M059J (cell line): ENCODE measurements at regions not wholly inside any gene's neighbourhood (a gene's known extent, or its start where the extent isn't known, plus 50 kb on each side); places are given as distances from the start of the nearest gene placed in this dataset.
"Not testable (repeated sequence)": the region's sequence is repeated elsewhere in the genome, so short reads cannot be mapped to it uniquely, and the experiment has no call there.

Experiments
- DNase-seq: peaks from one replicate; pipeline ENCODE4 v3.0.0-alpha.2; 2012; ENCODE audit warnings: low read depth

- DNase-seq: no peak
These were observed 1449.7 kb downstream of the GATA3 start for GRCh38 chr10:9504227-9504626.

- no peak for DNase-seq
These were observed 1451.1 kb downstream of the GATA3 start for GRCh38 chr10:9505546-9505945.

GRCh38 chr10:9508606-9509005 lies 1454.1 kb downstream of the GATA3 start:
- no peak for DNase-seq

- no peak for DNase-seq
These were observed 1456.1 kb downstream of the GATA3 start for GRCh38 chr10:9510626-9511025.

- no peak for DNase-seq
These were observed 1461.4 kb downstream of the GATA3 start for GRCh38 chr10:9515922-9516321.

- no peak for DNase-seq
These were observed 1481.3 kb downstream of the GATA3 start for GRCh38 chr10:9535744-9536143.

- no peak for DNase-seq
These were observed 1472.6 kb upstream of the CELF2 start for GRCh38 chr10:9545073-9545472.

GRCh38 chr10:9547936-9548904 lies 1469.5 kb upstream of the CELF2 start:
- DNase-seq: peak; percentile 0

GRCh38 chr10:9550810-9551209 lies 1466.9 kb upstream of the CELF2 start:
- no peak for DNase-seq

GRCh38 chr10:9554321-9554720 lies 1463.4 kb upstream of the CELF2 start:
- no peak for DNase-seq

- no peak for DNase-seq
These were observed 1456.7 kb upstream of the CELF2 start for GRCh38 chr10:9560976-9561375.

GRCh38 chr10:9561821-9562505 lies 1455.7 kb upstream of the CELF2 start:
- DNase-seq: no peak

GRCh38 chr10:9577746-9578145 lies 1439.9 kb upstream of the CELF2 start:
- DNase-seq: no peak

- DNase-seq: peak; percentile 1
These were observed 1438.5 kb upstream of the CELF2 start for GRCh38 chr10:9579110-9579705.

GRCh38 chr10:9582803-9583202 lies 1434.9 kb upstream of the CELF2 start:
- DNase-seq: not testable (repeated sequence)

GRCh38 chr10:9596368-9596920 lies 1421.2 kb upstream of the CELF2 start:
- peak; percentile 9 for DNase-seq

- DNase-seq: peak; percentile 3
These were observed 1414.7 kb upstream of the CELF2 start for GRCh38 chr10:9602998-9603397.

- DNase-seq: no peak
These were observed 1413.7 kb upstream of the CELF2 start for GRCh38 chr10:9603972-9604371.

- DNase-seq: no peak
These were observed 1412.4 kb upstream of the CELF2 start for GRCh38 chr10:9605231-9605630.

- no peak for DNase-seq
These were observed 1409.1 kb upstream of the CELF2 start for GRCh38 chr10:9608602-9609001.

- DNase-seq: no peak
These were observed 1404.2 kb upstream of the CELF2 start for GRCh38 chr10:9613338-9614075.

GRCh38 chr10:9615189-9615588 lies 1402.5 kb upstream of the CELF2 start:
- DNase-seq: peak; percentile 8
